ENCODE measurements at regions not wholly inside any gene's neighbourhood (a gene's known extent, or its start where the extent isn't known, plus 50 kb on each side); places are given as distances from the start of the nearest gene placed in this dataset.

- no peak overlapping the region for H3K4me3 ChIP-seq (replicated peaks; ENCODE audit: low read depth, low read length)
- DNase-seq (ENCODE audit: extremely low read depth, low read depth): no peak
- no peak for TF ChIP-seq CTCF (IDR thresholded peaks at IDR 0.05; ENCODE audit: low read depth, low read length, missing control alignments)
These were observed 479.9 kb upstream of the AKR1E2 start for GRCh38 chr10:4345877-4346646.

GRCh38 chr10:4344492-4344994 is 481.5 kb upstream of the AKR1E2 start:
- DNase-seq (ENCODE audit: extremely low read depth, low read depth): peak; percentile 97
- H3K4me3 ChIP-seq (replicated peaks; ENCODE audit: low read depth, low read length): no peak overlapping the region

GRCh38 chr10:4343873-4344272 is 482.1 kb upstream of the AKR1E2 start:
- no peak for DNase-seq (ENCODE audit: extremely low read depth, low read depth)
- TF ChIP-seq CTCF (IDR thresholded peaks at IDR 0.05; ENCODE audit: low read depth, low read length, missing control alignments): no peak
- H3K4me3 ChIP-seq (replicated peaks; ENCODE audit: low read depth, low read length): no peak overlapping the region

More at GRCh38 chr10:4344492-4344994, 481.5 kb upstream of the AKR1E2 start:
- TF ChIP-seq CTCF (IDR thresholded peaks at IDR 0.05; ENCODE audit: low read depth, low read length, missing control alignments): no peak

GRCh38 chr10:4343091-4343490 is 482.9 kb upstream of the AKR1E2 start:
- no peak overlapping the region for H3K4me3 ChIP-seq (replicated peaks; ENCODE audit: low read depth, low read length)
- DNase-seq (ENCODE audit: extremely low read depth, low read depth): no peak
- TF ChIP-seq CTCF (IDR thresholded peaks at IDR 0.05; ENCODE audit: low read depth, low read length, missing control alignments): no peak

- no peak for TF ChIP-seq CTCF (IDR thresholded peaks at IDR 0.05; ENCODE audit: low read depth, low read length, missing control alignments)
- DNase-seq (ENCODE audit: extremely low read depth, low read depth): no peak
- no peak overlapping the region for H3K4me3 ChIP-seq (replicated peaks; ENCODE audit: low read depth, low read length)
These were observed 487.2 kb upstream of the AKR1E2 start for GRCh38 chr10:4338768-4339167.

- H3K4me3 ChIP-seq (replicated peaks; ENCODE audit: low read depth, low read length): no peak overlapping the region
- DNase-seq (ENCODE audit: extremely low read depth, low read depth): no peak
- no peak for TF ChIP-seq CTCF (IDR thresholded peaks at IDR 0.05; ENCODE audit: low read depth, low read length, missing control alignments)
These were observed 488.4 kb upstream of the AKR1E2 start for GRCh38 chr10:4337563-4337962.
